MM.1S (cell line): ENCODE measurements at regions not wholly inside any gene's neighbourhood (a gene's known extent, or its start where the extent isn't known, plus 50 kb on each side); places are given as distances from the start of the nearest gene placed in this dataset.

Experiments used
- DNase-seq: peaks from one replicate; pipeline ENCODE4 v3.0.0-alpha.2; 2015
- H2AFZ ChIP-seq: fragments of 300-600 bp; sonication (generic); 2 replicates; pipeline ENCODE4 v1.6.0; 2016; ENCODE audit warnings: antibody characterized with exemption, low read length
- H3F3A ChIP-seq: fragments of 300-600 bp; sonication (generic); 2 replicates; pipeline ENCODE4 v1.6.1; 2016; ENCODE audit warnings: mild to moderate bottlenecking, antibody characterized with exemption, low read length, moderate library complexity, mixed read lengths; ENCODE audit not compliant: insufficient read depth
- H3K27ac ChIP-seq: fragments of 300-600 bp; sonication (generic); 2 replicates; pipeline ENCODE4 v1.5.1; 2016; ENCODE audit warnings: mild to moderate bottlenecking, low read length
- H3K27me3 ChIP-seq: fragments of 300-600 bp; sonication (generic); replicated peaks from 2 replicates; pipeline ENCODE4 v1.6.0; 2016; ENCODE audit warnings: low read length; ENCODE audit not compliant: insufficient read depth
- H3K36me3 ChIP-seq: fragments of 300-600 bp; sonication (generic); replicated peaks from 2 replicates; pipeline ENCODE4 v1.6.1; 2016; ENCODE audit warnings: mild to moderate bottlenecking, low read length, mixed read lengths; ENCODE audit not compliant: insufficient read depth
- H3K4me1 ChIP-seq: fragments of 300-600 bp; sonication (generic); 2 replicates; pipeline ENCODE4 v1.6.1; 2016; ENCODE audit warnings: low read length, mixed read lengths
- H3K4me2 ChIP-seq: fragments of 300-600 bp; sonication (generic); 2 replicates; pipeline ENCODE4 v1.6.0; 2016; ENCODE audit warnings: low read depth, low read length
- H3K4me3 ChIP-seq: fragments of 300-600 bp; sonication (generic); 2 replicates; pipeline ENCODE4 v1.5.1; 2016; ENCODE audit warnings: low read length, mixed read lengths
- H3K79me2 ChIP-seq: fragments of 300-600 bp; sonication (generic); 2 replicates; pipeline ENCODE4 v1.6.1; 2016; ENCODE audit warnings: mixed run types, low read length, mixed read lengths
- H3K9ac ChIP-seq: fragments of 300-600 bp; sonication (generic); 2 replicates; pipeline ENCODE4 v1.6.1; 2016; ENCODE audit warnings: low read length, mixed read lengths
- H3K9me2 ChIP-seq: fragments of 300-600 bp; sonication (generic); replicated peaks from 2 replicates; pipeline ENCODE4 v1.6.1; 2016; ENCODE audit warnings: mild to moderate bottlenecking, low read length, mixed read lengths; ENCODE audit not compliant: insufficient read depth
- H3K9me3 ChIP-seq: fragments of 300-600 bp; sonication (generic); replicated peaks from 2 replicates; pipeline ENCODE4 v1.6.1; 2016; ENCODE audit warnings: mild to moderate bottlenecking, low read length, mixed read lengths; ENCODE audit not compliant: insufficient read depth
- H4K20me1 ChIP-seq: fragments of 300-600 bp; sonication (generic); 2 replicates; pipeline ENCODE4 v1.6.1; 2016; ENCODE audit warnings: mild to moderate bottlenecking, low read length, moderate library complexity, mixed read lengths; ENCODE audit not compliant: insufficient read depth
- CTCF ChIP-seq: fragments of 300-600 bp; sonication (generic); IDR thresholded peaks from 2 replicates; pipeline ENCODE4 v1.5.1; 2016; ENCODE audit warnings: antibody characterized with exemption, low read length, mixed read lengths
- EZH2 ChIP-seq: fragments of 300-600 bp; sonication (generic); optimal IDR thresholded peaks from 2 replicates; pipeline ENCODE3; 2017; ENCODE audit warnings: low read depth, mild to moderate bottlenecking, antibody characterized with exemption, low read length, mixed read lengths
- EZH2phosphoT487 ChIP-seq: fragments of 300-600 bp; sonication (generic); IDR thresholded peaks from 2 replicates; pipeline ENCODE4 v1.6.1; 2018; ENCODE audit warnings: antibody characterized with exemption, low read length

GRCh38 chr7:112707655-112708054 is 82.5 kb downstream of the TMEM168 start:
- no peaks in the 10 kb centered on the region for H4K20me1 ChIP-seq
- no peak overlapping the region for H3K9ac ChIP-seq
- H3K36me3 ChIP-seq, result no peaks in the 10 kb centered on the region
- H3K27me3 ChIP-seq, result no peaks in the 10 kb centered on the region
- no peak overlapping the region for H3K4me3 ChIP-seq
- DNase-seq, result peak; percentile 7
- no peak for TF ChIP-seq EZH2
- no peak for TF ChIP-seq EZH2phosphoT487
- no peak for TF ChIP-seq CTCF
- no peaks in the 10 kb centered on the region for H3F3A ChIP-seq
- H3K9me3 ChIP-seq, result no peaks in the 10 kb centered on the region
- no peak overlapping the region for H3K4me2 ChIP-seq
- H2AFZ ChIP-seq, result no peak overlapping the region
- H3K9me2 ChIP-seq, result no peaks in the 10 kb centered on the region
- no peaks in the 10 kb centered on the region for H3K79me2 ChIP-seq
- H3K4me1 ChIP-seq, result 0 out of 2 replicates have a peak, but pooled peaks cover 3% of the 10 kb centered on the region
- no peak overlapping the region for H3K27ac ChIP-seq

- H3K27ac ChIP-seq, result no peak overlapping the region
- H3K36me3 ChIP-seq, result no peaks in the 10 kb centered on the region
- H3K9me3 ChIP-seq, result no peaks in the 10 kb centered on the region
- no peak overlapping the region for H2AFZ ChIP-seq
- H4K20me1 ChIP-seq, result no peaks in the 10 kb centered on the region
- H3F3A ChIP-seq, result no peaks in the 10 kb centered on the region
- no peak for DNase-seq
- H3K4me1 ChIP-seq, result 0 out of 2 replicates have a peak, but pooled peaks cover 3% of the 10 kb centered on the region
- no peak overlapping the region for H3K4me2 ChIP-seq
- H3K9ac ChIP-seq, result no peak overlapping the region
- no peak for TF ChIP-seq EZH2phosphoT487
- no peak for TF ChIP-seq EZH2
- TF ChIP-seq CTCF, result no peak
- H3K9me2 ChIP-seq, result no peaks in the 10 kb centered on the region
- H3K79me2 ChIP-seq, result no peaks in the 10 kb centered on the region
- no peak overlapping the region for H3K4me3 ChIP-seq
- no peaks in the 10 kb centered on the region for H3K27me3 ChIP-seq
Measured at GRCh38 chr7:112708236-112708635, 82.0 kb downstream of the TMEM168 start.
